SK-N-SH (cell line): ENCODE measurements at regions not wholly inside any gene's neighbourhood (a gene's known extent, or its start where the extent isn't known, plus 50 kb on each side); places are given as distances from the start of the nearest gene placed in this dataset.

Experiments used
- CTCF ChIA-PET: fragments of 300-600, 350-600 bp; formaldehyde crosslinking; extraction: SDS; loops from one replicate; lab custom pipeline; 2021; lab: Yijun Ruan, JAX
- POLR2A ChIA-PET: fragments of 350-600 bp; sonication (Branson Sonifier 250); formaldehyde crosslinking; extraction: SDS; loops from one replicate; lab custom pipeline; 2020; ENCODE audit warnings: antibody characterized with exemption, inconsistent platforms; lab: Yijun Ruan, JAX
- DNase-seq: peaks from one replicate; pipeline ENCODE4 v3.0.0; 2012
- H2AFZ ChIP-seq: fragments of 200-600 bp; sonication (generic); 2 replicates; pipeline ENCODE4 v1.8.1; 2016; ENCODE audit warnings: antibody characterized with exemption, mild to moderate bottlenecking, low read depth
- H3F3A ChIP-seq: fragments of 200-600 bp; sonication (generic); replicated peaks from 2 replicates; pipeline ENCODE3; 2016; ENCODE audit warnings: antibody characterized with exemption, mild to moderate bottlenecking; ENCODE audit not compliant: insufficient read depth
- H3K27ac ChIP-seq, 2 experiments: fragments of 200-500 bp in 1 of 2; fragments of 200-600 bp in 1 of 2; sonication (Bioruptor generic) in 1 of 2; sonication (generic), shearing (Covaris generic) in 1 of 2; 2 replicates each; pipeline versions ENCODE4 v1.5.1 to v1.6.1; 2014 to 2016; ENCODE audit warnings: low read depth in 2 of 2, inconsistent platforms in 1 of 2, low read length in 1 of 2, mild to moderate bottlenecking in 1 of 2, mixed read lengths in 1 of 2
- H3K27me3 ChIP-seq: fragments of 200-600 bp; sonication (generic), shearing (Covaris generic); 2 replicates; pipeline ENCODE4 v1.6.1; 2016; ENCODE audit warnings: mixed run types; ENCODE audit not compliant: insufficient read depth
- H3K36me3 ChIP-seq, 2 experiments: fragments of 200-500 bp in 1 of 2; fragments of 200-600 bp in 1 of 2; sonication (Bioruptor generic) in 1 of 2; sonication (generic) in 1 of 2; replicated peaks in 1 of 2; 2 replicates each; pipeline versions ENCODE3 to v1.5.1; 2014 to 2016; ENCODE audit warnings: low read length in 1 of 2, mild to moderate bottlenecking in 1 of 2; ENCODE audit not compliant: insufficient read depth in 2 of 2, control insufficient read depth in 1 of 2
- H3K4me1 ChIP-seq, 2 experiments: fragments of 200-500 bp in 1 of 2; fragments of 200-600 bp in 1 of 2; sonication (Bioruptor generic) in 1 of 2; sonication (generic), shearing (Covaris generic) in 1 of 2; 2 replicates each; pipeline versions ENCODE4 v1.5.1 to v1.6.1; 2014 to 2016; ENCODE audit warnings: low read depth in 1 of 2, low read length in 1 of 2, mixed run types in 1 of 2; ENCODE audit not compliant: insufficient read depth in 2 of 2, control insufficient read depth in 1 of 2
- H3K4me2 ChIP-seq: fragments of 200-600 bp; sonication (generic), shearing (Covaris generic); 2 replicates; pipeline ENCODE4 v1.6.1; 2017; ENCODE audit warnings: mixed run types
- H3K4me3 ChIP-seq, 2 experiments: fragments of 200-500 bp in 1 of 2; fragments of 200-600 bp in 1 of 2; sonication (Bioruptor generic) in 1 of 2; sonication (generic), shearing (Covaris generic) in 1 of 2; 2 replicates each; pipeline versions ENCODE4 v1.5.1 to v1.8.1; 2014 to 2016; ENCODE audit warnings: low read depth in 2 of 2, inconsistent platforms in 1 of 2, low read length in 1 of 2, mild to moderate bottlenecking in 1 of 2, mixed read lengths in 1 of 2, moderate library complexity in 1 of 2
- H3K79me2 ChIP-seq: fragments of 200-600 bp; sonication (generic); 2 replicates; pipeline ENCODE4 v1.8.1; 2017; ENCODE audit warnings: mild to moderate bottlenecking; ENCODE audit not compliant: insufficient read depth
- H3K9ac ChIP-seq: fragments of 200-600 bp; sonication (generic); 2 replicates; pipeline ENCODE4 v1.6.1; 2017; ENCODE audit warnings: mixed run types
- H3K9me2 ChIP-seq: fragments of 200-600 bp; sonication (generic); 2 replicates; pipeline ENCODE4 v1.6.1; 2017; ENCODE audit warnings: mixed run types
- H3K9me3 ChIP-seq: fragments of 200-600 bp; sonication (generic); 2 replicates; pipeline ENCODE4 v1.6.1; 2017; ENCODE audit warnings: mixed run types, mild to moderate bottlenecking, moderate library complexity
- H4K20me1 ChIP-seq: fragments of 200-600 bp; sonication (generic); 2 replicates; pipeline ENCODE4 v1.6.1; 2017; ENCODE audit warnings: mild to moderate bottlenecking, mixed run types; ENCODE audit not compliant: insufficient read depth
- CHD2 ChIP-seq: fragments of 150-350 bp; IDR thresholded peaks from 2 replicates; pipeline ENCODE4 v1.6.1; 2018; ENCODE audit warnings: low read length; ENCODE audit not compliant: partially characterized antibody
- IRF3 ChIP-seq: fragments of 150-350 bp; IDR thresholded peaks from 2 replicates; pipeline ENCODE4 v1.6.1; 2016; ENCODE audit warnings: mild to moderate bottlenecking, low read depth, low read length
- MEF2A ChIP-seq: IDR thresholded peaks from 2 replicates; pipeline ENCODE4 v1.4.0; 2012; ENCODE audit warnings: low read depth, borderline replicate concordance
- NFIC ChIP-seq: IDR thresholded peaks from 2 replicates; pipeline ENCODE4 v1.4.0; 2012; ENCODE audit warnings: borderline replicate concordance
- PBX3 ChIP-seq: IDR thresholded peaks from 2 replicates; pipeline ENCODE4; 2012
- POLR2AphosphoS5 ChIP-seq: IDR thresholded peaks from 2 replicates; pipeline ENCODE4 v1.6.1; 2012; ENCODE audit warnings: low read depth, low read length
- YY1 ChIP-seq: IDR thresholded peaks from 2 replicates; pipeline ENCODE4 v1.4.0; 2012; ENCODE audit warnings: low read depth, mild to moderate bottlenecking
- ZBTB33 ChIP-seq: IDR thresholded peaks from 2 replicates; pipeline ENCODE4 v1.4.0; 2012; ENCODE audit warnings: low read depth, borderline replicate concordance
- WGBS: methylation state at CpG from one replicate; pipeline ENCODE4 v1.1.6; 2017; ENCODE audit warnings: low lambda C conversion rate; 5-methylcytosine and 5-hydroxymethylcytosine counted together

- no peak overlapping the region for H3K27ac ChIP-seq
- no peak overlapping the region for H3K4me3 ChIP-seq
- H3F3A ChIP-seq, result no peaks in the 10 kb centered on the region
- H3K9me3 ChIP-seq, result no peaks in the 10 kb centered on the region
- DNase-seq, result no peak
- no peaks in the 10 kb centered on the region for H4K20me1 ChIP-seq
- TF ChIP-seq POLR2AphosphoS5 (no peak), NFIC (no peak), PBX3 (no peak), IRF3 (no peak), MEF2A (no peak)
- H3K9ac ChIP-seq, result no peak overlapping the region
- POLR2A ChIA-PET, result no interaction called here
- CTCF ChIA-PET, result no interaction called here
- H3K27me3 ChIP-seq, result no peaks in the 10 kb centered on the region
- H3K36me3 ChIP-seq, result no peaks in the 10 kb centered on the region
- no peak overlapping the region for H2AFZ ChIP-seq
- no peaks in the 10 kb centered on the region for H3K79me2 ChIP-seq
- H3K4me1 ChIP-seq, result no peaks in the 10 kb centered on the region
- WGBS, result 18% methylated on average over 2 of the region's 2 CpGs
- H3K4me2 ChIP-seq, result no peak overlapping the region
- H3K9me2 ChIP-seq, result no peaks in the 10 kb centered on the region
Observed at GRCh38 chr13:89011615-89012014, 1340.4 kb downstream of the SLITRK5 start.

GRCh38 chr13:89027694-89028306 lies 1356.6 kb downstream of the SLITRK5 start:
- no peaks in the 10 kb centered on the region for H4K20me1 ChIP-seq
- TF ChIP-seq ZBTB33, result no peak
- no peak for TF ChIP-seq YY1
- no peak for TF ChIP-seq CHD2
- H3K4me1 ChIP-seq, result no peaks in the 10 kb centered on the region
- no peaks in the 10 kb centered on the region for H3K36me3 ChIP-seq
- no peak overlapping the region for H3K9ac ChIP-seq
- no peaks in the 10 kb centered on the region for H3K9me3 ChIP-seq
- H3K27me3 ChIP-seq, result no peaks in the 10 kb centered on the region
- no peak overlapping the region for H3K4me2 ChIP-seq
- no peak for DNase-seq
- no peak overlapping the region for H2AFZ ChIP-seq
- no peaks in the 10 kb centered on the region for H3F3A ChIP-seq
- ChIA-PET CTCF (interaction anchor here (1.0 kb wide), 1 partner anchor 81 kb away, joined by 4 read pairs; no protein-coding TSS in a partner anchor), POLR2A (no interaction called here)
- H3K4me3 ChIP-seq, result no peak overlapping the region
- no peak overlapping the region for H3K27ac ChIP-seq
- H3K79me2 ChIP-seq, result no peaks in the 10 kb centered on the region
- H3K9me2 ChIP-seq, result no peaks in the 10 kb centered on the region
- WGBS, result 8% methylated on average over 3 of the region's 3 CpGs
